Renal pelvis (tissue), 1 donor: ENCODE measurements at regions not wholly inside any gene's neighbourhood (a gene's known extent, or its start where the extent isn't known, plus 50 kb on each side); places are given as distances from the start of the nearest gene placed in this dataset.
"Not testable (repeated sequence)": the region's sequence is repeated elsewhere in the genome, so short reads cannot be mapped to it uniquely, and the experiment has no call there.

Source experiments
- DNase-seq: peaks from one replicate; pipeline ENCODE4 v3.0.0-alpha.2; 2013

- DNase-seq: no peak
Measured at GRCh38 chr5:120344181-120344580, 119.9 kb upstream of the PRR16 start.

- DNase-seq: no peak
Measured at GRCh38 chr5:120345947-120346346, 118.2 kb upstream of the PRR16 start.

DNA sequence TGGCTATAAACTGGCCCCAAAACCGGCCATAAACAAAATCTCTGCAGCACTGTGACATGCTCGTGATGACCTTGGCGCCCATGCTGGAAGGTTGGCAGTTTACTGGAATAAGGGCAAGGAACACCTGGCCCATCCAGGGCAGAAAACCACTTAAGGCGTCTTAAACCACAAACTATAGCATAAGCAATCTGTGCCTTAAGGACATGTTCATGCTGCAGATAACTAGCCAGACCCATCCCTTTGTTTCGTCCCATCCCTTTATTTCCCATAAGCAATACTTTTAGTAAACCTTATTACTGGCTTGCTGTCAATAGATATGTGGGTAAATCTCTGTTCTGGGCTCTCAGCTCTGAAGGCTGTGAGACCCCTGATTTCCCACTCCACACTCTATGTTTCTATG, 113.0 kb upstream of the PRR16 start:
- DNase-seq: not testable (repeated sequence)

DNA sequence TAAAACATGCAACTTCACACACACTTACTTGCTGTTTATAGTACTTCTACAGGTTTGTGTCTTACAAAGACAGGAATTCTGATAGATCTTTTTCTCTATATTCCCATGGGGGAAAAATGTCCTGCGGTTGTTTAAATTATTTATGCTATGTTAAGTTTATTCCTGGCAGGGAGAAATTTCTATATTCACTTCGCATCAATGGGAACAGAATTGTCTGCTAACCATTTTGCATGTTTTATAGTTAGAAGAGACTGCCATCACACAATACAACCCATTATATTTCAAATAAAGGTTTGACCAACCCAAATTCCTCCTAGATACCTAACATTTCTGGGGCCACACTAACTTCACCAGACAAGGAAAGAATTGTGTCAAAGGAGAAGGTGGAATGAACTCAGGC, 110.0 kb upstream of the PRR16 start:
- DNase-seq: no peak

DNA sequence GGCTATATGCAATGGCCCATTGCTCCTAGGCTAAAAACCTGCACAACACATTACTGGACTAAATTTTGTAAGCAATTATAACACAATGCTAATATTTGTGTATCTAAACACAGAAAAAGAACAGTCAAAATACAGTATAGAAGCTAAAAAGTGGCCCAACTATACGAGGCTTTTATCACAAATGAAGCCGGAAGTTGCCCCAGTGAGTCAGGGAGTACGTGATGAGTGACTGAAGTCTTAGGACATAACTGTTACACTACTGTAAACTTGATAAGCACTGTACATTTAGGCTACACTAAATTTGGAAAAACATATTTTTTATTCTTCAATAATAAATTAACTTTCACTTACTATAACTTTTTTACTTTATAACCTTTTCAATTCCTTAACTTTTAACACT, 105.2 kb upstream of the PRR16 start:
- DNase-seq: no peak

DNA sequence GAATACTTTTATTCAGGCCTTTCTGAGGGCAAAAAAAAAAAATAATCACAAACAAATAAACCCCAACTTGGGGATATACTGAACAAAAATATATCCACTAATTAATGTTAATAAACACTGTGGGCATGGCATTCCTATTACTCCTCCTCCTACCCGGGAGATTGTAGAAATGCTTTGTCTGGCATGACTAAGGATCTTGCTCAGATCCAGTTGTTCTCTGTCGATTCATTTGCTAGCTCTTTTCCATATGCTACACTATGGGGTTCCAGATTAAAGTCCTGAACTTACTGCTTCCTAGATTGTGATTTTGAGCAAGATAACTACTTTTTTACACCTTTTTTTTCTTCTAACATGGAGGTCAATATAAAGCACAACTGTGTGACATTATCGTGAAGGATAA, 102.2 kb upstream of the PRR16 start:
- DNase-seq: no peak

DNA sequence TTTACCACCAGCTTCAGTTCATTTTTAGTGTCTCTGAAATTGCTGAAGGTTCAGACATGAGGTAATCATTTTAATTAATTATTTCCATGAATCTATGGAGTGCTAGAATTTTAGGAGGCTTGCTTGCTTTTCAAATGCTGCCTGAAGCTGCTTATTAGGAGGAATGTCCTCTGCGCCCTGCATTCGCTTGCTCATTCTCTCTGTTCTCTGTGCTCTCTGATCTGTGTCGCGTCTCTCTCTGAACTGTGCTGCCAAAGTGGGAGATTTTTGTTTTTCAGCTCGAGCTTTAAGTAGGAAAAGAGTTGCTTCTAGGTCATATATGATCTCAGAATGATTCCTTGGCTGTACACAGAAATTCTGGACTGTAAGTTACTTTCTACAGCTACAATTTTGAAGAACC, 101.7 kb upstream of the PRR16 start:
- no peak for DNase-seq

DNA sequence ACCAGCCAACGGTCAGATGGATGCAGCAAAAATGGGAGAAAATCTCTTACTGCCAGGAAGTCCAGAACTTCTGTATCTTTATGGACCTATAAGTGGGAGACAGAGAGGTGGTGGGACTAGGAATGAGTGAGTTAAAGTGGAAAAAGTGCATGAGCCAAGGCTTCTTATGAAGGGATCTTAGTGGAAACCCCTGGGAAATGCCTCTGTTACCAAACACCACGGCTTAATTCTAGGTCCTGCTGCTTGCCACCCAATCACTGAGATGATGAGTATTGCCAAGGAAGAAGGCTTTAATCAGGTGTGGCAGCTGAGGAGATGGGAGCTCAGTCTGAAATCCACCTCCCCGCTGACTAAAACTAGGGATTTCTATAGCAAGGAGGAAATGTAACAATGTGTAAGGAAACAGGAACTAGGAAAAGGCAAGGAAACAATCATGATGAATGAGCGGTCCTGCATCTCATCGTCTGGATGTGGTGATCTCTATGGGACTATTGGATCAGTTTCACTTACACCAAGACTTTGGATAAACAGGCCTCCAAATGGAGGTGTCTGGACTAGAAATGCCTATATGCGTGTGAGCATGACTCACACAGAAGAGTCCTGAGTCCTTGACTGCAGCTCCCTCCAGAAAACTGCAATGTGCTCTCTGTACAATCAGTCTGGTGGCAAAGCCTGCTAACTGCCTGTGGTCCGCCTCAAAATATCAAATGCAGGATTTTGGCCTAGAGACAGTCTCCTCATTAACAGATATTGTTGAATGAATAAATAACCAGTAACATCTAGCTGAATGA, 98.2 kb upstream of the PRR16 start:
- DNase-seq: no peak

- no peak for DNase-seq
Measured at GRCh38 chr5:120367896-120368634, 96.0 kb upstream of the PRR16 start.

- DNase-seq: no peak
Measured at GRCh38 chr5:120368923-120369715, 95.0 kb upstream of the PRR16 start.

DNA sequence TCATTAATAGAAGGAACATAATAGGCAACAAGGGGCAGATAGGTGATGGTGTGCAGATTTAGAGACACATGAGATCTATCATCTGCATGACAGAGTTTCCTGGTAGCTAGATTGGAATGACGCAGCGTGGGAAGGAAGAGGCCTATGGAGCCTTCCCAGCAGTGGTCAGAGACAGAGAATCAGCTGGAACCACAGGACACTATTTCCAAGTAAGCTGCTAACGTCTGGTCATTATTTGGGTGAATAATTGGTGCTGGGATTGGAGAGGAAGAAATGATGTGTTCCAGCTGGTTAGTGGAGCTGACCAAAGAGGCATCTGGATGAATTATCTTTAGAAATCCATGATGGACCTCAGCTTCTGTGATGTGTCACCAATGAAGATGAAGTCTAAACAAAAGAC, 91.2 kb upstream of the PRR16 start:
- no peak for DNase-seq

GRCh38 chr5:120375248-120375647, 88.9 kb upstream of the PRR16 start:
- no peak for DNase-seq

DNA sequence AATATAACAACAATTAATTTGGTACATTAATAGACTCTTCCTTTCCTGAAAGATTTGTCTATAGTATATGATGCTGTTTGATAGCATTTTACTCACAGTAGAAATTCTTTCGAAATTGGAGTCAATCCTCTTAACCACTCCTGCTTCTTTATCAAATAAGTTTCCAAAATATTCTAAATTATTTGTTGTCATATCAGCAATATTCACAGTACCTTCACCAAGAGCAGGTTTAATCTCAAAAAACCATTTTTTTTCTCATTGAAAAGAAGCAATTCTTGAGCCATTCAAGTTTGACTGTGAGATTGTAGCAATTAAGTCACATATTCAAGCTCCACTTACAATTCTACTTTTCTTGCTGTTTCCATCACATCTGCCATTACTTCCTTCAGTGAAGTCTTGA, 83.5 kb upstream of the PRR16 start:
- no peak for DNase-seq

DNA sequence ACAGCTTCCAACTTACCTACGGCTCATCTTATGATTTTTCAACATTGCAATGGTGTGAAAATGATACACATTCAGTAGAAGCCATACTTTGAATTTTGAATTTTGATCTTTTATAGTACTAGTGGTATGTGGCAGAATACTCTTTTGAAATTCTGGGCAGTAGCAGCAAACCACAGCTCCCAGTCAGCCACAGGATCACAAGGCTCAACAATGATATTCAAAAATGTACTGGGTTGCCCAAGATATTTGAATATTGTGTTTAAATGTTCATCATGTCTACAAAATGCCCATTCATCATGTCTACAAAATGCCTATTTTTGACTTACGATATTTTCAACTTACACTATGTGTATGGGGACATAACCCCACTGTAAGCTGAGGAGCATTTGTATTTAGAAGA, 81.3 kb upstream of the PRR16 start:
- no peak for DNase-seq

GRCh38 chr5:120386981-120387380, 77.1 kb upstream of the PRR16 start:
- DNase-seq: no peak

- DNase-seq: no peak
Measured at GRCh38 chr5:120388016-120388781, 75.9 kb upstream of the PRR16 start.

DNA sequence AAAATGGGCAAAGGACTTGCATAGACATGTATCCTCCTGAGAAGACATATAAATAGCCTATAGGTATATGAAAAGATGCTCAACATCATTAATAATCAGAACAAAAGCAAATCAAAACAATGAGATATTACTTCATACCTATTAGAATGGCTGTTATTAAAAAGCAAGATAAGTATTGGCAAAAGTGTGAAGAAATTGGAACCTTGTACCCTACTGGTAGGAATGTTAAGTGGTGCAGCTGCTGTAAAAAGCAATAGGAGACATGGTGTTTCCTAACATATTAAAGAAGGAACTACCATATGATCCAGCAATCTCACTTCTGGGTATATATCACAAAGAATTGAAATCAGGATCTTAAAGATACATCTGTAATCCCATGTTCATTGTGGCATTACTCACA, 69.8 kb upstream of the PRR16 start:
- DNase-seq: no peak

GRCh38 chr5:120396186-120396585, 67.9 kb upstream of the PRR16 start:
- DNase-seq: no peak

DNA sequence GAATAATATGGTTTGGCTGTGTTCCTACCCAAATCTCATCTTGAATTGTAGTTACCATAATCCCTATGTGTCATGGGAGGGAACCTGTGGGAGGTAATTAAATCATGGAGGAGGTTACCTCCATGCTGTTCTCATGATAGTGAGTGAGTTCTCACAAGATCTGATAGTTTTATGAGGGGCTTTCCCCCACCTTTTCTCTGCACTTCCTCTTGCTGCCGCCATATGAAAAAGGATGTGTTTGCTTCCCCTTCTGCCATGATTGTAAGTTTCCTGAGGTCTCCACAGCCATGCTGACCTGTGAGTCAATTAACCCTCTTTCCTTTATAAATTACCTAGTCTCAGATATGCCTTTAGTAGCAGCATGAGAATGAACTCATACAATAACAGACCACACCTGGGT, 63.7 kb upstream of the PRR16 start:
- no peak for DNase-seq

- DNase-seq: no peak
Measured at GRCh38 chr5:120402606-120403005, 61.5 kb upstream of the PRR16 start.

DNA sequence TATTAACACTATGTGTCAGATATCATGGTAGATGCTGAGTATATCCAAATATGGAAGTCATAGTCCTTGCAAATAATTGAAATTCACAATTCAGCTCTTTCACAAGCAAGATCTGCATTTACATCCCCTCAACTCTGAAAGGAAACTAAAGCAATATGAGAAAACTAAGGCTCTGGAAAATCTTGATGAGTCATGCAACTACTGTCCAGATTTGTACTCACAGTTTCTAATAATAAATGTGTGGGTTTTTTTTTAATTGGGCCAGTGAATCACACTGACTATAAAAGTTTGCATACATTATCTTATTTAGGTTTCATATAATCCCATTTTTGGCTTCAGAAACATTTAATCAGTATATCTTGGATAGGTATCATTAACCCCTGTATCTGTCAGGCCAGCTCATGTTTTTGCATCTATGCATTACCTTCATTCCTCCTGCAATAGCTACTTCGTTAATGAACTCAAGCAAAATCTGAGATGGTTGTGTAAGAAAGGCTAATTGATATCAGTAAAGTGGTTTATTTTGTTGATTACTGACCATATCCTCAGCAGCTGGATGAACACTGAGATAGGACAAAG, 58.7 kb upstream of the PRR16 start:
- DNase-seq: no peak

GRCh38 chr5:120405923-120406322, 58.2 kb upstream of the PRR16 start:
- DNase-seq: no peak
